Calu3 (cell line): ENCODE measurements at regions not wholly inside any gene's neighbourhood (a gene's known extent, or its start where the extent isn't known, plus 50 kb on each side); places are given as distances from the start of the nearest gene placed in this dataset.

Experiments
- BruUV-seq: library from RNA; stranded (reverse); fragments of 400-500 nt; replicated peaks from 2 replicates; lab custom pipeline; 2021; lab: Mats Ljungman, UMichigan
- CTCF ChIA-PET: fragments of 300-600 bp; sonication (Branson Sonifier 250); formaldehyde crosslinking; loops from one replicate; lab custom pipeline; 2022; ENCODE audit warnings: antibody characterized with exemption; lab: Charles Lee
- DNase-seq: peaks from one replicate; pipeline ENCODE4 v3.0.0; 2022
- H3K27ac Mint-ChIP-seq: one replicate; pipeline ENCODE4 v1.8.0; 2022; ENCODE audit warnings: mixed read lengths; ENCODE audit not compliant: unreplicated experiment
- H3K27me3 Mint-ChIP-seq: one replicate; pipeline ENCODE4 v1.8.0; 2022; ENCODE audit warnings: mixed read lengths; ENCODE audit not compliant: unreplicated experiment
- H3K36me3 Mint-ChIP-seq: one replicate; pipeline ENCODE4 v1.8.0; 2022; ENCODE audit warnings: mild to moderate bottlenecking, moderate library complexity, mixed read lengths; ENCODE audit not compliant: insufficient read depth, unreplicated experiment
- H3K4me1 Mint-ChIP-seq: one replicate; pipeline ENCODE4 v1.8.0; 2022; ENCODE audit warnings: mild to moderate bottlenecking, low read depth, mixed read lengths; ENCODE audit not compliant: unreplicated experiment
- H3K4me3 Mint-ChIP-seq: one replicate; pipeline ENCODE4 v1.8.0; 2022; ENCODE audit warnings: mild to moderate bottlenecking, low read depth, moderate library complexity, mixed read lengths; ENCODE audit not compliant: unreplicated experiment
- H3K9me3 Mint-ChIP-seq: one replicate; pipeline ENCODE4 v1.8.0; 2022; ENCODE audit warnings: low read depth, mixed read lengths; ENCODE audit not compliant: unreplicated experiment
- intact Hi-C: fragments of 100-400 bp; cut with micrococcal nuclease; formaldehyde crosslinking; loops from one replicate; pipeline ENCODE4 v1.10.0; 2022; ENCODE audit not compliant: unreplicated experiment
- TF ChIP-seq, protein P1 (sequence below): fragments of 200-600 bp; IDR thresholded peaks from one replicate; pipeline ENCODE4 v1.8.0; 2022; ENCODE audit warnings: antibody characterized with exemption; ENCODE audit not compliant: unreplicated experiment

DNA sequence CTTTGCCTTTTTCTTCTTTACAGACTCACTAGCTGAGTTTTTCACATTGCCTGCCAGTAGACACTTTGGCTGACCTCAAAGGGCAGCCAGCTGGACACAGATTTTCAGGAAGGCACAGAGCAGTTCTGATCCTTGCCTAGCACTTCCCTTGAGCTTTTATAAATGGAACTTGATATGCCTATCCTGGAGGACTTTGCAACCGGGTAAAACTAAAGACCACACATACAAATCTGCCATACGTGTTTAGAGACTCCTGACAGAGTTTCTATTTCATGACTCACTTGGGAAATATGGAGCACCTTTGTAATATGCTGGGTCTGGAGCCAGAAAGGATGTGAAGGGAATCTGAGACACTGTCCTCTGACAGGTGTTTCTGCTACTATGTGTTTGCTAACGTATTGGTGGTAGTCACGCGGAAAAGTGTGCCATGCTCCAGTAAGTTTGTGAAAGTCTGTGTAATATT, 56.7 kb upstream of the RASSF6 start:
- no peaks in the 10 kb centered on the region for H3K27me3 Mint-ChIP-seq
- DNase-seq = peak; percentile 49
- BruUV-seq = no TSS peak
- H3K4me1 Mint-ChIP-seq = peaks cover 46% of the 10 kb centered on the region
- H3K27ac Mint-ChIP-seq = peak overlapping the region; percentile 79
- CTCF ChIA-PET = interaction anchor here (1.0 to 1.3 kb wide), 2 partner anchors 50 to 322 kb away, joined by 4 to 7 read pairs; partner anchors contain the start of gene CXCL5
- no peaks in the 10 kb centered on the region for H3K9me3 Mint-ChIP-seq
- H3K4me3 Mint-ChIP-seq = no peak overlapping the region
- H3K36me3 Mint-ChIP-seq = peaks cover 16% of the 10 kb centered on the region
- intact Hi-C loops = loop anchor here (10.0 kb wide), 1 partner anchor 358 kb away; the partner anchor contains the start of gene CXCL3
- TF ChIP-seq, protein P1, sequence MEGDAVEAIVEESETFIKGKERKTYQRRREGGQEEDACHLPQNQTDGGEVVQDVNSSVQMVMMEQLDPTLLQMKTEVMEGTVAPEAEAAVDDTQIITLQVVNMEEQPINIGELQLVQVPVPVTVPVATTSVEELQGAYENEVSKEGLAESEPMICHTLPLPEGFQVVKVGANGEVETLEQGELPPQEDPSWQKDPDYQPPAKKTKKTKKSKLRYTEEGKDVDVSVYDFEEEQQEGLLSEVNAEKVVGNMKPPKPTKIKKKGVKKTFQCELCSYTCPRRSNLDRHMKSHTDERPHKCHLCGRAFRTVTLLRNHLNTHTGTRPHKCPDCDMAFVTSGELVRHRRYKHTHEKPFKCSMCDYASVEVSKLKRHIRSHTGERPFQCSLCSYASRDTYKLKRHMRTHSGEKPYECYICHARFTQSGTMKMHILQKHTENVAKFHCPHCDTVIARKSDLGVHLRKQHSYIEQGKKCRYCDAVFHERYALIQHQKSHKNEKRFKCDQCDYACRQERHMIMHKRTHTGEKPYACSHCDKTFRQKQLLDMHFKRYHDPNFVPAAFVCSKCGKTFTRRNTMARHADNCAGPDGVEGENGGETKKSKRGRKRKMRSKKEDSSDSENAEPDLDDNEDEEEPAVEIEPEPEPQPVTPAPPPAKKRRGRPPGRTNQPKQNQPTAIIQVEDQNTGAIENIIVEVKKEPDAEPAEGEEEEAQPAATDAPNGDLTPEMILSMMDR = no peak

DNA sequence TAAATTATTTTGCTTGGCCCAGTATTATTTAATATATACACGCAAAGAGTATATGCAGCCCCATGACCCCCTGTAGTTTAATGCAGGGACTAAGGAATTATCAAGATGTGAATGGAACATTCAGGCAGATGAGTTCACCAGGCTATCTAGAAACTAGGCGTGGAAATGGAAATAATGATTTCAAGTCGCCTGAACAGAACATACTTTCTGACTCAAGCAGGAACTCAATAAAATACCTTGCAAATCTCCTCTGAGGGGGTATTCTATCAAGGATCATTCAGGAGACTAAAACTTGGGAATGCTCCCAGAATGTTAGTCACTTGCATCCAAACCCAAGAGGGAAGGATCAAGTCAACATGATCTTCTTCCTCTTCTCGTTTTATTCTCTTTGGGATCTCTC, 59.6 kb upstream of the RASSF6 start:
- no peak for DNase-seq
- TF ChIP-seq, protein P1 = no peak
- Mint-ChIP-seq H3K36me3 (peaks cover 9% of the 10 kb centered on the region), H3K27ac (peak overlapping the region; percentile 79), H3K9me3 (no peaks in the 10 kb centered on the region), H3K4me3 (no peak overlapping the region), H3K27me3 (no peaks in the 10 kb centered on the region), H3K4me1 (peaks cover 57% of the 10 kb centered on the region)
- BruUV-seq = no TSS peak
- intact Hi-C loops = loop anchor here (5.0 to 10.0 kb wide), 2 partner anchors 47 to 355 kb away; partner anchors contain the start of gene CXCL3
- CTCF ChIA-PET = interaction anchor here (0.6 kb wide), 1 partner anchor 56 kb away, joined by 5 read pairs; no protein-coding TSS in a partner anchor

DNA sequence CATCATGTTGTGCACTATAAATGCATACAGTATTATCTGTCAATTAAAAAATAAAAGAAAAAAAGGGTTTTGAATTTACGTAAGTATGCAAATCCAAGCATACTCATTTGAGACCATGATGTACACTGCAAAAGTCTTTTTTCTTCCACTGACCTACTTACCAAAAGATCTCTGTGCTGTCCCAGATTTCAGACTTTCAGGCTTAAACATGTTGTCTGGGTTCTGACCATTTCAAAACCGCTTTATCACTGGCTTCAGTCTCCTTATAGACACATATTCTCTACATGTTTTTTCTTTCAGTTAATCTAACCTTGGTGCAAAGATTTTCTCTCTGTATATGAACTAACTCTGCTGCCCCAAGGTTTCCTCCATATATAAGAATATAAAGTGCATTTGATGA, 58.6 kb upstream of the CXCL8 start:
- H3K9me3 Mint-ChIP-seq = peaks cover 7% of the 10 kb centered on the region

DNA sequence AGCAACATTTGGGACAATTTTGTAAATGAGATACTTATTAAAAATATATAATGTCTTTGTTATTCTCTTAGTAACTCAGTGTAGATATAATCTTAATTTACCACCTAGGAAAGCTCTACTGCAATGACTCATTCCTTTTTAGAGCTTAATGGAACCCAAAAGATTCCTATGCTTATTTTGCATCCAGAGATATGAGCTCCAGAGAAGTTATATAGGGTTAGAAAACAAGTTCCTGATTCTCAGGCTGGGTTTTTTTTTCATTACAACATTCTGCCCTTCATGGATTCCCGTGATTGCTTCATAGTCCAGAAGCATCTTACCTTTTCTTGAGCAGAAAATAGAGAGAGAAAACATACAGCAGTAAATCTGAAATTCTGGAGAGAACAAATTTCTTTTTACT, 57.9 kb upstream of the CXCL8 start:
- peak overlapping the region; percentile 97 for H3K27ac Mint-ChIP-seq

More for the DNA sequence above, 58.6 kb upstream of the CXCL8 start:
- Mint-ChIP-seq H3K27ac (peak overlapping the region; percentile 97), H3K36me3 (peaks cover 7% of the 10 kb centered on the region), H3K4me3 (no peak overlapping the region), H3K4me1 (peaks cover 57% of the 10 kb centered on the region), H3K27me3 (no peaks in the 10 kb centered on the region)
- intact Hi-C loops = loop anchor here (2.0 to 5.0 kb wide), 2 partner anchors 23 to 46 kb away; no protein-coding TSS in a partner anchor
- DNase-seq = no peak
- BruUV-seq = no TSS peak
- CTCF ChIA-PET = interaction anchor here (2.0 to 2.4 kb wide), 2 partner anchors 23 to 46 kb away, joined by 7 to 13 read pairs; no protein-coding TSS in a partner anchor
- TF ChIP-seq, protein P1 = no peak

More for the DNA sequence above, 57.9 kb upstream of the CXCL8 start:
- no peak for DNase-seq
- Mint-ChIP-seq H3K4me1 (peaks cover 50% of the 10 kb centered on the region), H3K36me3 (peaks cover under 1% of the 10 kb centered on the region), H3K9me3 (peaks cover 7% of the 10 kb centered on the region), H3K4me3 (no peak overlapping the region), H3K27me3 (no peaks in the 10 kb centered on the region)
- TSS peak; percentile 97 for BruUV-seq
- TF ChIP-seq, protein P1 = no peak
- CTCF ChIA-PET = interaction anchor here (0.7 to 2.4 kb wide), 5 partner anchors 16 to 451 kb away, joined by 3 to 13 read pairs (median 3); no protein-coding TSS in a partner anchor
- intact Hi-C loops = loop anchor here (2.0 to 5.0 kb wide), 2 partner anchors 22 to 45 kb away; no protein-coding TSS in a partner anchor
